ENCODE measurements at regions not wholly inside any gene's neighbourhood (a gene's known extent, or its start where the extent isn't known, plus 50 kb on each side); places are given as distances from the start of the nearest gene placed in this dataset.

DNA sequence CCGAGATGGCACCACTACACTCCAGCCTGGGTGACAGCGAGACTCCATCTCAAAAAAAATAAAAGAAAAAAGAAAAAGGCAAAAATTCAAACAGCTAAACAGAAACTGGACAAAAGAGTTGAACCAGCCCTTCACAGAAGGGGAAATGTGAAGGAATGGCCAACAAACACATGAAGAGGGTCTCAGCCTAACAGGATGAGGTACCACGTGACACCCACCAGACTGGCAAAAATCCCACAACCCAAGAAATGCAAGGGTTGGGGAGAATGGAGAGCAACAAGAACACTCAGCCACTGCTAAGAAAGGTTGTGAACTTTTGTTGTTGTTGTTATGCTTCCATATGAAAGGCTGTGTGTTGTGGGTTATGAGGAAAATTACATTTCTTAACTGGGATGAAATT is 357.7 kb downstream of the PREX1 start:
- H3K4me1 ChIP-seq (ENCODE audit: insufficient read depth, low read length, poor library complexity, severe bottlenecking), result no peaks in the 10 kb centered on the region
- CTCF ChIA-PET, result no interaction called here
- no peak overlapping the region for H3K4me3 ChIP-seq (ENCODE audit: low read depth, low read length, poor library complexity, severe bottlenecking)
- H3K36me3 ChIP-seq (ENCODE audit: insufficient read depth, low read length, poor library complexity, severe bottlenecking), result no peaks in the 10 kb centered on the region
- TF ChIP-seq, protein P1, sequence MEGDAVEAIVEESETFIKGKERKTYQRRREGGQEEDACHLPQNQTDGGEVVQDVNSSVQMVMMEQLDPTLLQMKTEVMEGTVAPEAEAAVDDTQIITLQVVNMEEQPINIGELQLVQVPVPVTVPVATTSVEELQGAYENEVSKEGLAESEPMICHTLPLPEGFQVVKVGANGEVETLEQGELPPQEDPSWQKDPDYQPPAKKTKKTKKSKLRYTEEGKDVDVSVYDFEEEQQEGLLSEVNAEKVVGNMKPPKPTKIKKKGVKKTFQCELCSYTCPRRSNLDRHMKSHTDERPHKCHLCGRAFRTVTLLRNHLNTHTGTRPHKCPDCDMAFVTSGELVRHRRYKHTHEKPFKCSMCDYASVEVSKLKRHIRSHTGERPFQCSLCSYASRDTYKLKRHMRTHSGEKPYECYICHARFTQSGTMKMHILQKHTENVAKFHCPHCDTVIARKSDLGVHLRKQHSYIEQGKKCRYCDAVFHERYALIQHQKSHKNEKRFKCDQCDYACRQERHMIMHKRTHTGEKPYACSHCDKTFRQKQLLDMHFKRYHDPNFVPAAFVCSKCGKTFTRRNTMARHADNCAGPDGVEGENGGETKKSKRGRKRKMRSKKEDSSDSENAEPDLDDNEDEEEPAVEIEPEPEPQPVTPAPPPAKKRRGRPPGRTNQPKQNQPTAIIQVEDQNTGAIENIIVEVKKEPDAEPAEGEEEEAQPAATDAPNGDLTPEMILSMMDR (conservative IDR thresholded peaks at IDR 0.05; ENCODE audit: low read depth, low read length), result no peak
- TF ChIP-seq EZH2 (IDR thresholded peaks at IDR 0.05; ENCODE audit: borderline replicate concordance, low read depth, low read length, poor library complexity, severe bottlenecking), result no peak
- BruUV-seq (replicated peaks), result no TSS peak
- intact Hi-C loops (cut with micrococcal nuclease; ENCODE audit: unreplicated experiment), result no loop called here
- peaks cover 64% of the 10 kb centered on the region for H3K27me3 ChIP-seq (replicated peaks; ENCODE audit: insufficient read depth, low read depth, low read length, poor library complexity)
- no peaks in the 10 kb centered on the region for H3K9me3 ChIP-seq (ENCODE audit: low read depth, low read length, poor library complexity, severe bottlenecking)
- POLR2A ChIA-PET (ENCODE audit: low non-redundant PET), result no interaction called here
- H3K27ac ChIP-seq (ENCODE audit: low read depth, low read length, poor library complexity, severe bottlenecking), result no peak overlapping the region
- DNase-seq (ENCODE audit: low spot score), result no peak

DNA sequence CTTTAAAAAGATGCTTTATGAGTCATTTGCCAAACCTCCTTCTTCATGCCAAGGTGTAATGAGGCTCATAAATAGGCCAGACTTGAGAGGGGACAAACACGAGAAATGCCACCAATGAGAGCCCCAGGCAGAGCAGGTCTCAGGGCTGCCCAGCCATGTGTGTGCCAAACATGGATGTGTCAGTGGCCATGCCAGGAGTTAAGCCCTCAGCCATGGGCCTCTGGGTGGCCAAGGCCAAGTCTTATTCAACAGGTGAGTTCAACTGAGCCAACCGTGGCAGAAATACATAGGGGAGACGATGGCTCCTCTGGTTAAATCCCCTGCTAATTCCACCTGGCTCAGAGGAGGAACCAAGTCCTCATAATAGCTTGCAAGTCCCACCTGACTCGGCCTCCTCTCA is 358.8 kb downstream of the PREX1 start:
- CTCF ChIA-PET, result no interaction called here
- no TSS peak for BruUV-seq (replicated peaks)

DNA sequence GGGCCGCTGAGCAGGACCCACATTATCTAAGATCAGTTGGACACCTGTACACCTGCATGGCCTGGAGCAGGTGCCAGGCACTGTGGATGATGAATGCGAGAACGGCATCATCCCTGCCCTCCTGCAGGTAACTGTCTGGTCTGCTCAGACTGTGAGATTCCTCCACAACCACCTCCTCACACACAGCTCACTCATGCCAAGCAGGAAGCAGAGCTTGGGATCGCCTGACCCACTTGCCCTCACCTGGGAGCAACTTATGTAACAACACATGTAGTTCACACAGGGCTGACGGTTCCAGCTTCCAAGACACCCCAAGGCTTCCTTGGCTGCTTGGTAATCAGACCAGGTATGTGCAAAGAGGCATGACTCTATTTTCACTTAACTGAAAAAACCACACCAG is 359.2 kb downstream of the PREX1 start:
- no peak overlapping the region for H3K27ac ChIP-seq (ENCODE audit: low read depth, low read length, poor library complexity, severe bottlenecking)
- no peaks in the 10 kb centered on the region for H3K36me3 ChIP-seq (ENCODE audit: insufficient read depth, low read length, poor library complexity, severe bottlenecking)
- intact Hi-C loops (cut with micrococcal nuclease; ENCODE audit: unreplicated experiment), result no loop called here
- H3K4me1 ChIP-seq (ENCODE audit: insufficient read depth, low read length, poor library complexity, severe bottlenecking), result no peaks in the 10 kb centered on the region
- no peak for DNase-seq (ENCODE audit: low spot score)
- no peaks in the 10 kb centered on the region for H3K9me3 ChIP-seq (ENCODE audit: low read depth, low read length, poor library complexity, severe bottlenecking)
- BruUV-seq (replicated peaks), result no TSS peak
- ChIA-PET CTCF (no interaction called here), POLR2A (ENCODE audit: low non-redundant PET) (no interaction called here)
- TF ChIP-seq EZH2 (IDR thresholded peaks at IDR 0.05; ENCODE audit: borderline replicate concordance, low read depth, low read length, poor library complexity, severe bottlenecking), result no peak
- TF ChIP-seq, protein P1 (conservative IDR thresholded peaks at IDR 0.05; ENCODE audit: low read depth, low read length), result no peak
- peaks cover 48% of the 10 kb centered on the region for H3K27me3 ChIP-seq (replicated peaks; ENCODE audit: insufficient read depth, low read depth, low read length, poor library complexity)
- H3K4me3 ChIP-seq (ENCODE audit: low read depth, low read length, poor library complexity, severe bottlenecking), result no peak overlapping the region

More for the DNA sequence above, 358.8 kb downstream of the PREX1 start:
- no peaks in the 10 kb centered on the region for H3K36me3 ChIP-seq (ENCODE audit: insufficient read depth, low read length, poor library complexity, severe bottlenecking)
- TF ChIP-seq, protein P1 (conservative IDR thresholded peaks at IDR 0.05; ENCODE audit: low read depth, low read length), result no peak
- H3K27ac ChIP-seq (ENCODE audit: low read depth, low read length, poor library complexity, severe bottlenecking), result no peak overlapping the region
- no peaks in the 10 kb centered on the region for H3K4me1 ChIP-seq (ENCODE audit: insufficient read depth, low read length, poor library complexity, severe bottlenecking)
- intact Hi-C loops (cut with micrococcal nuclease; ENCODE audit: unreplicated experiment), result no loop called here
- peaks cover 53% of the 10 kb centered on the region for H3K27me3 ChIP-seq (replicated peaks; ENCODE audit: insufficient read depth, low read depth, low read length, poor library complexity)
- POLR2A ChIA-PET (ENCODE audit: low non-redundant PET), result no interaction called here
- no peaks in the 10 kb centered on the region for H3K9me3 ChIP-seq (ENCODE audit: low read depth, low read length, poor library complexity, severe bottlenecking)
- no peak for DNase-seq (ENCODE audit: low spot score)
- no peak overlapping the region for H3K4me3 ChIP-seq (ENCODE audit: low read depth, low read length, poor library complexity, severe bottlenecking)

Data from A673 (cell line).